M059J (cell line): ENCODE measurements at regions not wholly inside any gene's neighbourhood (a gene's known extent, or its start where the extent isn't known, plus 50 kb on each side); places are given as distances from the start of the nearest gene placed in this dataset.
"Not testable (repeated sequence)": the region's sequence is repeated elsewhere in the genome, so short reads cannot be mapped to it uniquely, and the experiment has no call there.

Experiments used
- DNase-seq: peaks from one replicate; pipeline ENCODE4 v3.0.0-alpha.2; 2012; ENCODE audit warnings: low read depth

DNA sequence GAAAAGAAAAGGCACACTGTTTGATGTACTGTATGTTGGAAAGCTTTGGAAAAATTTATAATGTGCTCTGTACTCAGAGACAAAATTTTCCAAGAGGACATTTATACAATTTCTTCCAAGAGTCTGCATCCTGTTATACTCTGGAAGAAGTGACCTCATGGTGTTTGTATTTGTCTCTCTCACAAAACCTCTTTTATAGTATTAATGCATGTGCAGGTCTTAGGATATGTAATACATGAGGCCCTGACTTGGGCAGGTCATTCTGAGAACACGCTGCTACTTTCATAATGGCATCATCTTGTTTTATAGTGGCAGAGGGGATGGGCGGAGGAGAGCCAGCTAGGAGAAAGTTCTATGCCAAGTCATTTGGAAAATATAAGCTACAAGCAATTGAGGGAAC is 72.0 kb upstream of the P3H2 start:
- no peak for DNase-seq

DNA sequence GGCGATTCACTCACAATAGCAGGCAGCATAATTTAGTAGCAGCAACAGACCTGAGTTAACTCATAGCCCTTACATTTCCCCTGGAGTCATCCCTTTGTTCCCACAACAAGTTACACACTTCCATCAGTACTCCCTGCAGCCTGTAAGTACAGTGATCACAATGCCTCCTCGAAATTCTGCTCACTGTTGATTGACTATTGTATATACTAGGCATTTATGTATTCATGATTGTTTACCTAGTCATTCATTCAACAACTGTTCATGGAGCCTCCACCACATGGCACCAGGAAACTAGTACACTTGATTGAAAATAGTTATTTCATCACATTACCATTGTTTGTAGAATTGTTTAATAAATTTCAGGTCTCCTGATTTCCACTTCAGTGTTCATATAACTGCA is 71.4 kb upstream of the P3H2 start:
- DNase-seq, result no peak

DNA sequence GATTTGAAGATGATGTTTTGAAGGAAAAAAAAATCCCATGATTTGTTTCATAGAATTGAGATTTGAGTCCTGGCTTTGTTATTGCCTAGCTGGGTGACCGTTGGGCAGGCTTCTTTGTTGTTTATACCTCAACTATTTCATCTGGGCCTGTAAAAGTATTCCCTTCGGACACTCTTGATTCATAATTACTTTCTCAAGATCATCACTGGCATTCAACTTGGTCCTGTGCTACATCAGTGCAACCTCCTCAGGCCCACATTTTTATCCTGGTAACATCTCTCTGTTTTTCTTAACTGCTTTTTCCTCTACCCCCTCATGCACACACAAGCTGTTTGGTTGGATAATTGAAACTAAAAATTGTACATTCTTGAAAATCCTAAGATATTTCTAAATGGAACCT is 67.5 kb upstream of the P3H2 start:
- no peak for DNase-seq

DNA sequence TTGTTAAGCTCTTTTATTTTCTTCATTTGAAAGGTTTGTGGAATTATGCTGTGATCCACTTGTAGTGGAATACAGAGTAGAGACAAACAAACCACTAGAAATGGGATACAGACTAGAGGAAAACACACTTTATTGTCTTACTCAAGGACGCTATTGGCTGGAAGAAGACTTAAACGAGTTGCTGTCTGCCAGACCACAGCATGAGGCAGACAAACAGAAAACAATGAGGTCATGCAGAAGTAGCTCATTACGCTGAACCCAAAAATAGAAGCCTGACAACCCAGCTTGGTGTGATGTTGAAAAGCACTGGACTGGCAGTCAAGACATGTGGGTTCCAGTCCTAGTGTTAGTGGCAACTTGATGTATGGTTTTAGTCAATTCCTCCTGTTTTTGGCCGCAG is 62.4 kb upstream of the P3H2 start:
- peak; percentile 97 for DNase-seq

DNA sequence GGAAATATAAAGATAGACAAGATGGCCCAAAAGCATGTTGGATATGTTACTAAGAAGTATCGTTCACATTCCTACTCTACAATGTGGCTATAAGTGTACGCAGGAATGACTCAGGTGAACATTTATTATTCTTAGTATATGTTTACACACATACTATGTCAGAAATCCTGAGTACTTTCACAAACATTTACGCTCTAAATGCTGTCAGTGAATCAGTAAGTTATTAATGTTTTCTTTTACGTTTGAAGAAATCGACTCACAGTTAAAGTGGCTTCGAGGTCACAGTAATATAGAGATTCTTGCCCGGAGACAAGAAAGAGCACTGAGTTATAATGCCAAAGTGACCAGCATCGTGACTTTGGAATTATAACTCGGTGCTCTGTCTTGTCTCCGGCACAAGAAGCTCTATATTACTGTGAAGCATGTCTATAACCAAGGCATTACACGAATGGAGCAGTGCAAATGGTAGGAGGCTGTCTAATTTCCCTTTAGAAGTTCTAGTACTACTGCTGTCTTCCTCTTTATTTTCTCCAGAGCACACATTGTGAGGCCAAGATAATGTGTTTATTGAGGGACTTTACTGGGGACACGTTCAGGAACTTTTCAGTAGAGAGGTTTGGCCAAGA is 61.8 kb upstream of the P3H2 start:
- no peak for DNase-seq

DNA sequence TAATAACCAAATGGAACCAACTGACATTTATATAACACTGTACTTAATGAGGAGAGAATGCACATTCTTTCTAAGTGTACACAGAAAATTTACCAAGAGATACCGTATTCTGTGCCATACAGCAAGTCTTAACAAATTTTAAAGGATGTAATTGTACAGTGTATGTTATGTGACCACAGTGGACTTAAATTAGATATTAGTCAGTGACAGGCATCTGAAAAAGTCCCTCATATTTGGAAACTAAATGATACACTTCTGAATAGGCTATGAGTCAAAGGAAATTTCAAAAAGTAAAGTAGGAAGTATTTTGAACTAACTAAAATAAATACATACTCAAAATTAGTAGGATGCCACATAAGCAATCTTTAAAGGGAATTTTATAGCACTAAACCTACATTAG is 59.6 kb upstream of the P3H2 start:
- peak; percentile 38 for DNase-seq

DNA sequence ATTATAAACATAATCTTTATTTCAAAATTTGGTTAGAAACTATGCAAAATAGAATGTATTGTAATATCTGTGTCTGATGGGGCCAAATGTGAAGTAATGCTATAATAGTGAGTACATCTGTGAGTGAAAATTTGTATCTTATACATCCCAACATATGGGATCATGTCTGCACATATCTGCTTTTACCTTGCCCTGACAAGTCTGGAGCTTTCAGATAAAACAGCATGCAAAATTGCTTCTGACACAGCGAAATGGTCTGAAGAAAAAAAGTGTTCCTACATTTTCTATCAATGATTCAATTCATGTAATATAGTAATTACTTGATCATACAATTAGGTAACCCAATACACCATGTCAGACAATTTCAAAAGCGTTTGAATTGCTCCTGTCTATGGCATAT is 58.1 kb upstream of the P3H2 start:
- DNase-seq, result no peak

DNA sequence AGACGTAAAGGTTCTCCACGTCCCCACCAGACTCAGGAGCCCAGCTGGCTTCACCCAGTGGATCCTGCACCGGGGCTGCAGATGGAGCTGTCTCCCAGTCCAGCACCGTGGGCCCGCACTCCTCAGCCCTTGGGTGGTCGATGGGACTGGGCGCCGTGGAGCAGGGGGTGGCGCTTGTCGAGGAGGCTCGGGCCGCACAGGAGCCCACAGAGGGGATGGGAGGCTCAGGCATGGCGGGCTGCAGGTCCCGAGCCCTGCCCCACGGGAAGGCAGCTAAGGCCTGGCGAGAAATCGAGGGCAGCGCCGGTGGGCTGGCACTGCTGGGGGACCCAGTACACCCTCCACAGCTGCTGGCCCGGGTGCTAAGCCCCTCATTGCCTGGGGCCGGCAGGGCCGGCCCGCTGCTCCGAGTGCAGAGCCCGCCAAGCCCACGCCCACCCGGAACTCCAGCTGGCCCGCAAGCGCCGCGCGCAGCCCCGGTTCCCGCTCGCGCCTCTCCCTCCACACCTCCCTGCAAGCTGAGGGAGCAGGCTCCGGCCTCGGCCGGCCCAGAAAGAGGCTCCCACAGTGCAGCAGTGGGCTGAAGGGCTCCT is 56.3 kb upstream of the P3H2 start:
- DNase-seq, result not testable (repeated sequence)

DNA sequence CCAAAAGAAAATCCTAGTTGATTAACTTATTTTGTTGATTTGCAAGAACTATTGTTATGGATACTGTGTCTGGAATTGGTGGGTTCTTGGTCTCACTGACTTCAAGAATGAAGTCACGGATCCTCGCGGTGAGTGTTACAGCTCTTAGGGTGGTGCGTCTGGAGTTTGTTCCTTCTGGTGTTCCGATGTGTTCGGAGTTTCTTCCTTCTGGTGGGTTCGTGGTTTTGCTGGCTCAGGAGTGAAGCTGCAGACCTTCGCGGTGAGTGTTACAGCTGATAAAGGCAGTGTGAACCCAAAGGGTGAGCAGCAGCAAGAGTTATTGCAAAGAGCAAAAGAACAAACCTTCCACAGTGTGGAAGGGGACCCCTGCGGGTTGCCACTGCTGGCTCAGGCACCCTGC is 55.4 kb upstream of the P3H2 start:
- not testable (repeated sequence) for DNase-seq

DNA sequence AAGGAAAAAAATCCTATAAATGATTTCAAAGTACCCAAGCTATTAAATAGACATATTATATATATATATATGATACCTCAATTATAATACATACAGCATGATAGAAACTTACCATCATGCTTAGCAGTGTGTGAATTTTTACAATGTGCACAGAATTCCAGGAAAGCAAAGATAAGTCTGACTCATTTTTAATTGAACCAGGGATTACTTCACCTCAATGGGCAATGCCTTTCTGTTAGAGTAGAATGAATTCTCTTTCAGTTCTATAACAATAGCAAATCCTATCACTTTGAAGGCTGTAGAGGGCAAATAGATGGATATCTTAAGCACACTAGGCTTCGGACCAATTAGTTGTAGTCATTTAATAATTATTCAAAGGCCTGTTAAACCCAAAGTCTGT is 54.8 kb upstream of the P3H2 start:
- peak; percentile 68 for DNase-seq

DNA sequence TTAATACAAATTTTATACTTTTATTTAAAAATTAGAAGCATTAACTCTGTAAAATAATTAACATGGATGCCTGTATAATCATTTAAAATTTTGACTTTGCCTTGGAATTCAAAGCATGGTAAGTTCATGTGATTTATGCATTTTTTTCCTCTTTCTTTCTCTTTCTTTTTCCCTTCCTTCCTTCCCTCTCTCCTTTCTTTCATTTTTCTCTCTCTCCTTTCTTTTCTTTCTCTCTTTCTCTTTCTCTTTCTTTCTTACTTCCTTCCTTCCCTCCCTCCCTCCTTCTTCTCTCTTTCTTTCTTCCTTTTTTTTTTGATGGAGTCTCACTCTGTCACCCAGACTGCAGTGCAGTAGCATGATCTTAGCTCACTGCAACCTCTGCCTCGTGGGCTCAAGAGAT is 53.8 kb upstream of the P3H2 start:
- DNase-seq, result no peak

DNA sequence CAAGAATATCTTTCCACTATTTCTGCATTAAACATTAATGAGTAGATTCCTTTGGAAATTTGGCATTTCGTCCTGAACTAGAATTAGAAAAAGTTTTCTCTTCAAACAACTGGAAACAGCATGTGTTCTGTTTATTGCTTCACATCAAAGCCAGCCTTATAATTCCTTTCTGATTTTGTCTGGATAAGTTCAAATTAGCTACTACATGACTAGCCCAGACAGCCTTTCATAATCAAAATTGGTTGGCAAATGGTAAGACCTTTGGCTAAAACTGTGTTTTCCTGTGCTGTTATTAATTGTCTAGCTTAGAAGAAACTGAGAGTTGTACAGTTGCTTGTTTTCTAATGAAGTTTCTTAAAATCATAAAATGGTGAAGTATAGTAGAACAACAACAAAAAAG is 52.7 kb upstream of the P3H2 start:
- no peak for DNase-seq

DNA sequence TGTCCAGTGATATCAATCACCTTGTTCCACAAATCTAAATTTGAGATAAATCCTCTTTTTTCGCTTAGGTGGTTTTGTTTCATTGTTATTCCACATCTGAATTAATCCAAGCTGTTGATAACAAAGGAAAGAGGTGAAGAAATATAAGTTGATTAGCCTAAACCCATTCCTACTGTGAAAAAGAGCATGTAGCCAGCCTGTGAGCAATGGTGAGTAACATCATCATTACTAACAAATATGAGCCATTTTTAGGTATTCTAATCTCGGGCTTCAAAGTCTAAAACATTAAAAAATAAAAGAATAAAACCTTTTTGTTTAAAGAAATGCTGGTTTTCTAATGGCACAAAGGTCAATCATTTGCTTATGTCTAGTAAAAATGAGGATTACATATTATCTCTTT is 52.1 kb upstream of the P3H2 start:
- DNase-seq, result no peak
